PC-9 (cell line): ENCODE measurements at regions not wholly inside any gene's neighbourhood (a gene's known extent, or its start where the extent isn't known, plus 50 kb on each side); places are given as distances from the start of the nearest gene placed in this dataset.

ENCODE experiments used
- EZH2 ChIP-seq: fragments of 200-600 bp; sonication (generic); IDR thresholded peaks from 2 replicates; pipeline ENCODE4 v1.8.0; 2017; ENCODE audit warnings: antibody characterized with exemption, low read depth
- TF ChIP-seq, protein P1 (sequence below): fragments of 200-600 bp; sonication (generic); conservative IDR thresholded peaks from 2 replicates; pipeline ENCODE4 v1.6.1; 2017; ENCODE audit warnings: mixed run types, antibody characterized with exemption, mild to moderate bottlenecking, moderate library complexity

DNA sequence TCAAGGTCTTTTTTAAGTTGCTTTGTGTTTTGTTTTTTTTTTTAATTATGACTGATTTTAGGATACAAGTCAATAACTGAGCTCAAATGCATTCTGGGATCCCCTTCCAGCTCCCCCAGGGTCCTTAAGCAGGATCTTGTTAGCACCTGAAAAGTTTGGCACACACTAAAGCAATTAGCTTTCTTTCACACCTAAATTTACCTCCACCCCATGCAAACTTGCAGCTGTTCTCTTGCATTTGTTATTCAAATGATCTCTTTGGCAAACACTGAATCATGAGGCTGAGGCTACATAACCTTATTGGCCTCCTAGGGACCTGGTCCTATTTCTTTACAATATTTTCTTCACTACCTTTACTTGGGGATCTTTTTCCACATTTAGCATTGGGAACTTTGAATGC is 2026.1 kb upstream of the CELF4 start:
- TF ChIP-seq, protein P1, sequence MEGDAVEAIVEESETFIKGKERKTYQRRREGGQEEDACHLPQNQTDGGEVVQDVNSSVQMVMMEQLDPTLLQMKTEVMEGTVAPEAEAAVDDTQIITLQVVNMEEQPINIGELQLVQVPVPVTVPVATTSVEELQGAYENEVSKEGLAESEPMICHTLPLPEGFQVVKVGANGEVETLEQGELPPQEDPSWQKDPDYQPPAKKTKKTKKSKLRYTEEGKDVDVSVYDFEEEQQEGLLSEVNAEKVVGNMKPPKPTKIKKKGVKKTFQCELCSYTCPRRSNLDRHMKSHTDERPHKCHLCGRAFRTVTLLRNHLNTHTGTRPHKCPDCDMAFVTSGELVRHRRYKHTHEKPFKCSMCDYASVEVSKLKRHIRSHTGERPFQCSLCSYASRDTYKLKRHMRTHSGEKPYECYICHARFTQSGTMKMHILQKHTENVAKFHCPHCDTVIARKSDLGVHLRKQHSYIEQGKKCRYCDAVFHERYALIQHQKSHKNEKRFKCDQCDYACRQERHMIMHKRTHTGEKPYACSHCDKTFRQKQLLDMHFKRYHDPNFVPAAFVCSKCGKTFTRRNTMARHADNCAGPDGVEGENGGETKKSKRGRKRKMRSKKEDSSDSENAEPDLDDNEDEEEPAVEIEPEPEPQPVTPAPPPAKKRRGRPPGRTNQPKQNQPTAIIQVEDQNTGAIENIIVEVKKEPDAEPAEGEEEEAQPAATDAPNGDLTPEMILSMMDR = no peak
- TF ChIP-seq EZH2 = no peak
